ENCODE measurements at regions not wholly inside any gene's neighbourhood (a gene's known extent, or its start where the extent isn't known, plus 50 kb on each side); places are given as distances from the start of the nearest gene placed in this dataset.

DNA sequence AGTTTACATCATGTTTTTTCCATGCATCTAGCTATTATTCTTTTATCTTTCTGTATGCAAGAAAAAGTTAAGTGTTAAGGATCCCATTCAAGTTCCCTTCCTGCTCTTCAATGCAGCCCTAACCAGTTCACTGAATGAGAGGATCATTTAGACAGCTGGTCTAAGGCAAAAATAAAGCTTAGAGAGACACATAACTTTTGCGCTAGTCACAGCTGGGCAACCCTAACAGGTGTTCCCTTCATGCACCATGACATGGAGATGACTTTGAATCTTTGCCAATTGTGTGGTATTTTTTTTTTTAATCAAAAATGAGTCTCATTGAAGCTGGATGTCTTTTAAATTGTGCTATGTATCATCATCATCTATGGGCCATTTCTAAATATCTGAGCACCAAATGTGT lies 393.8 kb upstream of the CYRIA start:
- H3K9me3 Mint-ChIP-seq = peaks cover 0 to 22% (median 11%) of the 10 kb centered on the region in 6 donors
- no peak overlapping the region for H3K4me3 Mint-ChIP-seq
- no peaks in the 10 kb centered on the region for H3K4me1 Mint-ChIP-seq
- no peak overlapping the region for H3K27ac Mint-ChIP-seq
- H3K36me3 Mint-ChIP-seq = no peaks in the 10 kb centered on the region
- H3K27me3 Mint-ChIP-seq (ENCODE audit: low read depth in 3 of 3) = peaks cover 0 to 3% (median 0%) of the 10 kb centered on the region in 3 donors
- DNase-seq = no peak

GRCh38 chr2:17058772-17059402 lies 393.3 kb upstream of the CYRIA start:
- Mint-ChIP-seq H3K27ac (no peak overlapping the region), H3K9me3 (peaks cover 3 to 21% (median 11%) of the 10 kb centered on the region in 6 donors), H3K4me1 (no peaks in the 10 kb centered on the region), H3K4me3 (no peak overlapping the region), H3K27me3 (ENCODE audit: low read depth in 3 of 3) (peaks cover 0 to 3% (median 0%) of the 10 kb centered on the region in 3 donors), H3K36me3 (no peaks in the 10 kb centered on the region)
- DNase-seq = no peak

GRCh38 chr2:17057109-17058017 lies 391.7 kb upstream of the CYRIA start:
- H3K36me3 Mint-ChIP-seq = no peaks in the 10 kb centered on the region
- no peak for DNase-seq
- H3K4me1 Mint-ChIP-seq = no peaks in the 10 kb centered on the region
- peaks cover 3 to 28% (median 10%) of the 10 kb centered on the region in 6 donors for H3K9me3 Mint-ChIP-seq
- H3K4me3 Mint-ChIP-seq = no peak overlapping the region
- H3K27me3 Mint-ChIP-seq (ENCODE audit: low read depth in 3 of 3) = peaks cover 0 to 3% (median 0%) of the 10 kb centered on the region in 3 donors
- no peak overlapping the region for H3K27ac Mint-ChIP-seq

- H3K36me3 Mint-ChIP-seq = no peaks in the 10 kb centered on the region
- H3K4me1 Mint-ChIP-seq = no peaks in the 10 kb centered on the region
- H3K27ac Mint-ChIP-seq = no peak overlapping the region
- H3K4me3 Mint-ChIP-seq = no peak overlapping the region
- H3K9me3 Mint-ChIP-seq = peaks cover 3 to 25% (median 7%) of the 10 kb centered on the region in 6 donors
- DNase-seq = no peak
- H3K27me3 Mint-ChIP-seq (ENCODE audit: low read depth in 3 of 3) = peaks cover 0 to 3% (median 0%) of the 10 kb centered on the region in 3 donors
Observed at GRCh38 chr2:17056236-17056635, 390.6 kb upstream of the CYRIA start.

DNA sequence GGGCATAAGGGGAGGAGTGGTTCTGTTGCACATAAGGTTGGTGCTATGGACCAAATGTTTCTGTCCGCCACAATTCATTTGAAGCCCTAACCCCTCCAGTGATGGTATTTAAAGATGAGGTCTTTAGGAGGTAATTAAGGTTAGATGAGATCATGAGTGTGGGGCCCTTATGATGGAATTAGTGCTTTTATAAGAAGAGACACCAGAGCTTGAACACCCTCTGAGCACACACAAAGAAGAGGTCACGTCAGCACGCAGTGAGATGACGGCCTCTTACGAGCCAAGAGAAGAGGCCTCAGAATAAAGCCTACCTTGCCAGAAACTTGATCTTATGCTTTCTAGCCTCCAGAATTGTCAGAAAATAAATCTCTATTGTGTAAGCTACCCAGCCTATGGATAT lies 386.4 kb upstream of the CYRIA start:
- Mint-ChIP-seq H3K36me3 (no peaks in the 10 kb centered on the region), H3K4me1 (no peaks in the 10 kb centered on the region), H3K27ac (no peak overlapping the region), H3K9me3 (peaks cover 0 to 24% (median 2%) of the 10 kb centered on the region in 6 donors), H3K27me3 (ENCODE audit: low read depth in 3 of 3) (no peaks in the 10 kb centered on the region), H3K4me3 (no peak overlapping the region)
- DNase-seq = no peak

- no peak for DNase-seq
- H3K27me3 Mint-ChIP-seq (ENCODE audit: low read depth in 3 of 3) = no peaks in the 10 kb centered on the region
- H3K36me3 Mint-ChIP-seq = no peaks in the 10 kb centered on the region
- peaks cover 0 to 24% (median 2%) of the 10 kb centered on the region in 6 donors for H3K9me3 Mint-ChIP-seq
- H3K4me1 Mint-ChIP-seq = no peaks in the 10 kb centered on the region
- H3K4me3 Mint-ChIP-seq = no peak overlapping the region
- no peak overlapping the region for H3K27ac Mint-ChIP-seq
Observed at GRCh38 chr2:17051538-17051937, 385.9 kb upstream of the CYRIA start.

DNA sequence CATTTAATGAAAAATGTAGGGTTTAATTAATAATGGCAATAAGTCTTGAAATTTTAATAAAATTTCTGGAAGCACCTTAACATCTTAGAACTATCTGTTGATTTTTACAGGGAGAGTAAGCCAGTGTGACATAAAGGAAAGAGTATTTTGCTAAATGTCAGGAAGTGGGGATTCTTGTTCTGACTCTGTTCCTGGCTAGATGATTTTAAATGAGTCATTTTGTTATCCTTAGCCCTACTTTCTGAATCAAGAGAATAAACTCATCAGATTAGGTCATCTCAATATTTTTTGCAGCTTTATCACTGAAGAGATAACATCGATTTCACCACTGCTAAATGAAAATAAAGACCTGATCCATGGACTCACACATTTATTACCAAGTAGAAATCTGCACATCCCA lies 377.5 kb upstream of the CYRIA start:
- no peak for DNase-seq
- no peak overlapping the region for H3K4me3 Mint-ChIP-seq
- peaks cover 0 to 37% (median 7%) of the 10 kb centered on the region in 6 donors for H3K9me3 Mint-ChIP-seq
- no peaks in the 10 kb centered on the region for H3K36me3 Mint-ChIP-seq
- H3K4me1 Mint-ChIP-seq = no peaks in the 10 kb centered on the region
- H3K27ac Mint-ChIP-seq = no peak overlapping the region
- H3K27me3 Mint-ChIP-seq (ENCODE audit: low read depth in 3 of 3) = no peaks in the 10 kb centered on the region

DNA sequence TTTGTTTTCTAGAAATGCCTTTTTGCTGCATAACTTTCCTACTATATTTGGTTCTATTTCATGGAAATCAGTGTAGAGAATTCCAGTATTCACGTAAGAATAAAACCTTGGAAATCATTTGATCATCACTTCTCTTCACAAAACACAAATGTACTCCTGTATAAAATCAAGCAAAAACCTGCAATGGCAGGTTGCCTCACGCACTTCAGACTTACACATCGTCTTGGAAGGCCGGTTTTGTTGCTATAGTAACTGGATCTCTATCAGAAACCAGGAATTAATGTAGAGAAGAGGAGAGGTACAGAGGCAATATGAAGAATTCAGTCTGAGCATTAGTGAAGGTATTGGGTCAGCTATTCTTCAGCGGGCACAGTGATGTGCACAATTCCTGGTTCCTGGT lies 370.7 kb upstream of the CYRIA start:
- no peak for DNase-seq
- Mint-ChIP-seq H3K27ac (no peak overlapping the region), H3K9me3 (peaks cover 13 to 58% (median 16%) of the 10 kb centered on the region in 6 donors), H3K27me3 (ENCODE audit: low read depth in 3 of 3) (peaks cover 0 to 3% (median 1%) of the 10 kb centered on the region in 3 donors), H3K36me3 (peaks cover 0 to 11% (median 0%) of the 10 kb centered on the region in 3 donors), H3K4me1 (no peaks in the 10 kb centered on the region), H3K4me3 (no peak overlapping the region)

DNA sequence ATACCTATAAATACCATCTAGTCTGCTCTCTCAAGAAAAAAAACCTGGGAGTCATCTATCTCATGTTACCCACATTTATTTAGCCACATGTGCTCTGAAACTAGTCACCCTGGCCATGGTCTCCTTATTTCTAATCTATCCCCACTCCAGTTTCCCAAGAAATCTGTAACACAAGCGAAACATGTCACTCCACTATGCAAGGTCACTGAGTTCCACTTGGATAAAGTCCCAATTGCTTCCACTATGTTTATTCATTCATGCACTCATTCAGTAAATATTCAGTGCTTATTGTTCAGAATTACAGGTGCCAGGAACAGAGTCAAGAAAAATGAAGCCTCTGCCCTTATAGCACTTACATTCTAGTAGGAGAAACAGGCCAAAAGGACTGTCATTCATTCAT lies 369.4 kb upstream of the CYRIA start:
- no peak for DNase-seq
- H3K36me3 Mint-ChIP-seq = peaks cover 0 to 11% (median 0%) of the 10 kb centered on the region in 3 donors
- H3K4me1 Mint-ChIP-seq = no peaks in the 10 kb centered on the region
- H3K27me3 Mint-ChIP-seq (ENCODE audit: low read depth in 3 of 3) = peaks cover 0 to 3% (median 1%) of the 10 kb centered on the region in 3 donors
- peaks cover 12 to 52% (median 15%) of the 10 kb centered on the region in 6 donors for H3K9me3 Mint-ChIP-seq
- no peak overlapping the region for H3K4me3 Mint-ChIP-seq
- H3K27ac Mint-ChIP-seq = no peak overlapping the region

- Mint-ChIP-seq H3K4me1 (no peaks in the 10 kb centered on the region), H3K27ac (no peak overlapping the region), H3K27me3 (ENCODE audit: low read depth in 3 of 3) (peaks cover 0 to 3% (median 1%) of the 10 kb centered on the region in 3 donors)
Observed at GRCh38 chr2:17030047-17030446, 364.4 kb upstream of the CYRIA start.

DNA sequence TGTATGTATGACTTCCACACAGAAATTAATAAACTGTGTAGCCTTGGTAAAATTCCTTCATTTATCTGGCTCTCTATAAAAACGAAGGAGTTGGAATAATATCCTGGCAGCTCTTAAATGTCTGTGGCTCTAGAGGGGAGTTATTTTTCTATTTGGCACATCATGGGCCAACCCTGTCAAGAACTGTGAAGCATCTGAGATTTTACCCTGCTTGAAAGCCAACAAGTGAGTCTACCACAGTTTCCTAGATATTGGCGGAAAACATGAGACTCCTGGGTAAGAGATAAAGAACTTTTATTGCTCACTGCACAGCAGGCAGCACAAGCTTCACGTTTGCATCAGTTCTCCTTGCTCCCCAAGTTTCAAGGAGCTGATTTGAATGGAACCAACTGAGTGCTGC lies 346.7 kb upstream of the CYRIA start:
- H3K9me3 Mint-ChIP-seq = peaks cover 2 to 32% (median 7%) of the 10 kb centered on the region in 6 donors
- H3K27me3 Mint-ChIP-seq (ENCODE audit: low read depth in 3 of 3) = no peaks in the 10 kb centered on the region
- no peak for DNase-seq
- H3K4me3 Mint-ChIP-seq = no peak overlapping the region
- H3K27ac Mint-ChIP-seq = no peak overlapping the region
- H3K36me3 Mint-ChIP-seq = no peaks in the 10 kb centered on the region
- H3K4me1 Mint-ChIP-seq = no peaks in the 10 kb centered on the region

More at GRCh38 chr2:17030047-17030446, 364.4 kb upstream of the CYRIA start:
- Mint-ChIP-seq H3K36me3 (peaks cover 0 to 11% (median 0%) of the 10 kb centered on the region in 3 donors), H3K4me3 (no peak overlapping the region), H3K9me3 (peaks cover 5 to 41% (median 14%) of the 10 kb centered on the region in 6 donors)
- DNase-seq = no peak

- Mint-ChIP-seq H3K4me1 (no peaks in the 10 kb centered on the region), H3K27me3 (ENCODE audit: low read depth in 3 of 3) (no peaks in the 10 kb centered on the region), H3K36me3 (no peaks in the 10 kb centered on the region), H3K4me3 (no peak overlapping the region), H3K9me3 (peaks cover 0 to 27% (median 8%) of the 10 kb centered on the region in 6 donors), H3K27ac (no peak overlapping the region)
- no peak for DNase-seq
Observed at GRCh38 chr2:17010104-17010503, 344.5 kb upstream of the CYRIA start.

GRCh38 chr2:17000184-17000482 lies 334.5 kb upstream of the CYRIA start:
- H3K4me3 Mint-ChIP-seq = no peak overlapping the region
- no peaks in the 10 kb centered on the region for H3K36me3 Mint-ChIP-seq
- H3K4me1 Mint-ChIP-seq = no peaks in the 10 kb centered on the region
- peaks cover 9 to 30% (median 12%) of the 10 kb centered on the region in 6 donors for H3K9me3 Mint-ChIP-seq
- H3K27ac Mint-ChIP-seq = no peak overlapping the region
- DNase-seq = no peak
- H3K27me3 Mint-ChIP-seq (ENCODE audit: low read depth in 3 of 3) = no peaks in the 10 kb centered on the region
